DMS114 treated with DMSO at 0.1 percent for 48 hours (cell line): ENCODE measurements at regions not wholly inside any gene's neighbourhood (a gene's known extent, or its start where the extent isn't known, plus 50 kb on each side); places are given as distances from the start of the nearest gene placed in this dataset.
"Not testable (repeated sequence)": the region's sequence is repeated elsewhere in the genome, so short reads cannot be mapped to it uniquely, and the experiment has no call there.

Experiments
- DNase-seq: peaks from one replicate; lab custom pipeline; 2025; ENCODE audit not compliant: unreplicated experiment; lab: John Stamatoyannopoulos, UW

GRCh38 chr17:6893382-6894205, 62.1 kb upstream of the TEKT1 start:
- DNase-seq, result no peak

GRCh38 chr17:6894206-6894528, 62.6 kb upstream of the TEKT1 start:
- no peak for DNase-seq

GRCh38 chr17:6901086-6901485, 69.6 kb upstream of the TEKT1 start:
- DNase-seq, result no peak

GRCh38 chr17:6903326-6903900, 71.9 kb upstream of the TEKT1 start:
- no peak for DNase-seq

GRCh38 chr17:6908807-6909206, 77.3 kb upstream of the TEKT1 start:
- DNase-seq, result no peak

- peak; percentile 45 for DNase-seq
Measured at GRCh38 chr17:6910987-6911603, 79.6 kb upstream of the TEKT1 start.

- no peak for DNase-seq
Measured at GRCh38 chr17:6912110-6913051, 80.9 kb upstream of the TEKT1 start.

- DNase-seq, result peak; percentile 60
Measured at GRCh38 chr17:6913608-6914443, 82.0 kb upstream of the ALOX12 start.

GRCh38 chr17:6914711-6915110, 81.1 kb upstream of the ALOX12 start:
- no peak for DNase-seq

- no peak for DNase-seq
Measured at GRCh38 chr17:6915620-6916019, 80.2 kb upstream of the ALOX12 start.

GRCh38 chr17:6919158-6919557, 76.7 kb upstream of the ALOX12 start:
- DNase-seq, result no peak

GRCh38 chr17:6923385-6923784, 72.5 kb upstream of the ALOX12 start:
- DNase-seq, result no peak

- no peak for DNase-seq
Measured at GRCh38 chr17:6924208-6924607, 71.6 kb upstream of the ALOX12 start.

- DNase-seq, result no peak
Measured at GRCh38 chr17:6926667-6927066, 69.2 kb upstream of the ALOX12 start.

GRCh38 chr17:6927290-6928126, 68.3 kb upstream of the ALOX12 start:
- no peak for DNase-seq

GRCh38 chr17:6928193-6928592, 67.7 kb upstream of the ALOX12 start:
- no peak for DNase-seq

- DNase-seq, result no peak
Measured at GRCh38 chr17:6930749-6931148, 65.1 kb upstream of the ALOX12 start.

- not testable (repeated sequence) for DNase-seq
Measured at GRCh38 chr17:6934544-6934943, 61.3 kb upstream of the ALOX12 start.

- no peak for DNase-seq
Measured at GRCh38 chr17:6936370-6937028, 59.4 kb upstream of the ALOX12 start.
